ENCODE measurements at regions not wholly inside any gene's neighbourhood (a gene's known extent, or its start where the extent isn't known, plus 50 kb on each side); places are given as distances from the start of the nearest gene placed in this dataset.

DNA sequence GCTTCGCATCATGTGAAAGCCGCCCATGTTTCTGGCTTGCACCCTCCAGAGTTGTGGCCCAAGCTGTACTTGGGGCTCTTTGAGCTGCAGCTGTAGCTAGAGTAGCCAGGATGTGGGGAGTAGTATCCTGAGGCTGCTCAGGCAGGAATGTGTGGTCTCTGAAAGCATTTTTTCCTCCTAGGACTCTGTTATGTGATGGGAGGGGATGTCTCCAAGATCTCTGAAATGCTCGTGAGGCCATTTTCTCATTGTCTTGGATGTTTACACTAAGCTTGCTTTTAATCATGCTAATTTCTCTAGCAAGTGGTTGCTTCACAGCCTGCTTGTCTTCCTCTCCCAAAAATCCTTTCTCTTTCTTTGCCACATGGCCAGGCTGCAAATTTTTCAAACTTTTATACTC is 687.6 kb downstream of the DCDC2C start:
- DNase-seq, result no peak

GRCh38 chr2:4404363-4404762 is 701.0 kb downstream of the DCDC2C start:
- DNase-seq, result no peak

- DNase-seq, result no peak
Measured at GRCh38 chr2:4408321-4408720, 704.9 kb downstream of the DCDC2C start.

GRCh38 chr2:4412637-4413187 is 709.3 kb downstream of the DCDC2C start:
- DNase-seq, result no peak

- DNase-seq, result no peak
Measured at GRCh38 chr2:4415171-4415570, 711.8 kb downstream of the DCDC2C start.

DNA sequence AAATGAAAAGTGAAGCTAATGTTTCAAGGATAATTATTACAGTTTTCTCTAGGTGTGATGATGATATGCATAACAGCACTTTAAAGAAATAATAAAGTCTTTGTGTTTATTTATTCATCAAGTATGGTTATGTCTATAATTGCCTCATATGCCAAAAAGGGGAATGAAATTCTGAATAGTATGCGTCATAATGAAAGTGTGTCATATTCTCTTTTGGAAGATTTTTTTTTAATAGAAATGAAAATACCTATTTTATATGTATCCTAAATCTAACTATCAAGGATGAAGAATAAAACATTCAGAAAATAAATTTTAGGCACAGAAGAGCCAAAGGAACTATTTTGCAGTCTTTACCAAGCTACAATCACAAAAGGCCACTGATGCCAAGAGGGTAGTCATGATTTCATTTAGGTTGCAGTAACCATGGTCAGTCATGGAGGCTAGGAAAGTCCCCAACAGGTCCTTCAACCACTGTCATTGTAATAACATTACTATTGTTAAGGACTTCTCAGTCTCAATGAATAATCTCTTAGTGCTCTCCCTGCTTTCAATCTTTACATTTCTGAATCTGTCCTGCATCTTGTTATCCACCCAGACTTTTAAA is 712.5 kb downstream of the DCDC2C start:
- DNase-seq, result no peak

DNA sequence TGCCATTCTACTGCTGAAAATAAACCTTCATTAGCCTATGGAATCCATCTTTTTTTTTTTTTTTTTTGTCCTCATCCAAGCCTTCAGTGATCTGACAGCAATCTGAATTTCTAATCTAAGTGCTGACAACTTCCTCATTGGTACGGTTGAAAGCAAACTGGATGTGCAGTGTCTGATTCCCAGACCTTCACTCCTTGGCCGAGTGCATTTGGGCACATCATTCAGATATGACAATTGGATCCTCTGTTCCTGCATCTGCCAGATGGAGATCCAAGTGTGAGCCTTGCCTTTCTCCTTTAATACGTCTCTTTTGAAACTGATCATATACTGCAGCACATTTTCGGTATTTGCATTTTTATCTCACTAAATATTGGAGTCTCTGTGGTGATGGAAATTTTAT is 713.1 kb downstream of the DCDC2C start:
- DNase-seq, result no peak

GRCh38 chr2:4417771-4418170 is 714.4 kb downstream of the DCDC2C start:
- DNase-seq, result no peak

- DNase-seq, result peak; percentile 18
Measured at GRCh38 chr2:4420032-4420431, 716.7 kb downstream of the DCDC2C start.

DNA sequence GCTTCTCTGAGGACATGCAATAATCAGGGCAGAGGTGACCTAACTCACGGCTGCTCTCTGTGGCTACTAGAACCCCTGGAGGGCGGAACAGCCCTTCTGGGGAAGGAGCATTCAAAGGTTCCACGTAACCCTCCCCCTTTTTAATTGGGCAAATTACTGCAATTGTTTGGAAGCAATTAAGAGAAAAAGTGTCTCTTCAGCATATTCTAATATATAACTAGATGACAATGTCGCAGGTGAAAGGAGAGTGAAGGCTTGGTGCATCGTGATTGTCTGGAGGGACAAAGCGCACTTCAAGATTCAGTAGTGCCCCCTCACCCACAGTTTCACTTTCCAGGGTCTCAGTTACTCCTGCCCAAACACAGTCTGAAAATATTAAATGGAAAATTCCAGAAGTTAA is 720.8 kb downstream of the DCDC2C start:
- no peak for DNase-seq

DNA sequence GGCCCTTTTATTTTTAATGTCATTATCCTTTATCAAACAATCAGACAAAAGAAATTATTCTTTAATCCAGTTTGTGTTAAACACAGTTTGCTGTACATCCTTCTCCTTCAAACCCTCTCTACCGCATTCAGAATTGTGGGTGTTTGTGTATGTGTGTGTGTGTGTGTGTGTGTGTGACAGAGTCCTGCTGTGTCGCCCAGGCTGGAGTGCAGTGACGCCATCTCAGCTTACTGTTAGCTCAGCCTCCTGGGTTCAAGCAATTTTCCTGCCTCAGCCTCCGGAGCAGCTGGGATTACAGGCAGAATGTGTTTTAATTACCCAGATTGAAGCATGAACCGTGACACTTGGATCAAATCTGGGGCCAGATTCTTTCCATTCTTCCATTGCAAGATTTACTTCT is 723.7 kb downstream of the DCDC2C start:
- peak; percentile 25 for DNase-seq

- no peak for DNase-seq
Measured at GRCh38 chr2:4445821-4446220, 742.4 kb downstream of the DCDC2C start.

DNA sequence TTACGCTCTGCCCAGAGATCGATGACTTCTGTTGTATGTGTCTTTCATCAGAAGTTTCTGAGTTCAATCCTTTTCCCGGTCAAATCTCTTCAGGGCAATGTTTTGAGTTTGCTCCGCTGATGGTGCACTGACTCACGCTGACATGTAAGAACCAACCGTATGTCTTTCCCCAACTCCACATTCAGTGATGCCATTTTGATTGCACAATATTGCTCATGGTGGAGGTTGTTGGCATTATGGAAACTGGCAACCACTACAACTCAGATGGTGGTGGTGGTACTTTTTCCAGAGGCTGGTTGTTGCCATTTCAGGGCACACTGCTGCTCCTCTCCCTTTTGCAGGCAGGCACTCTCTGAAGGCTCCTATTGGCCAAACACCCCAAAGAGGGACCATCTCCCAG is 751.5 kb downstream of the DCDC2C start:
- DNase-seq, result no peak

GRCh38 chr2:4455486-4456155 is 752.2 kb downstream of the DCDC2C start:
- no peak for DNase-seq

GRCh38 chr2:4464634-4465266 is 761.4 kb downstream of the DCDC2C start:
- no peak for DNase-seq

DNA sequence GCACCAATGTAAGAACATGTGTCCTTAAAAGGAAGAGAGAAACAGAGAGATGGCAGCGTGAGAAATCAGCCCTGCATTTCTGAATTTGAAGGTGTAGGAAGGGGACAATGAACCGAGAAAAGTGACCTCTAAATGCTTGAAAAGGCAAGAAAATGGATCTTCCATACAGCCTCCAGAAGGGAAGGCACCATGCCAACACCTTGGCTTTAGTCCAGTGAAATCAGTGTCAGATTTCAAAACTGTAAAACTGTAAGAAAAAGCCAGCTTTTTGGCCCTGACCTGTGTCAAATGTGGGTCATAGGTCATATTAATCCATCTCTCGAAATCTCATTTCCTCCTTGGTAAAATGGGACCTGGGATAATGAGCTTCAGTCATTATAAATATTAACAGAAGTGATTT is 762.3 kb downstream of the DCDC2C start:
- no peak for DNase-seq

- no peak for DNase-seq
Measured at GRCh38 chr2:4475618-4476017, 772.2 kb downstream of the DCDC2C start.

DNA sequence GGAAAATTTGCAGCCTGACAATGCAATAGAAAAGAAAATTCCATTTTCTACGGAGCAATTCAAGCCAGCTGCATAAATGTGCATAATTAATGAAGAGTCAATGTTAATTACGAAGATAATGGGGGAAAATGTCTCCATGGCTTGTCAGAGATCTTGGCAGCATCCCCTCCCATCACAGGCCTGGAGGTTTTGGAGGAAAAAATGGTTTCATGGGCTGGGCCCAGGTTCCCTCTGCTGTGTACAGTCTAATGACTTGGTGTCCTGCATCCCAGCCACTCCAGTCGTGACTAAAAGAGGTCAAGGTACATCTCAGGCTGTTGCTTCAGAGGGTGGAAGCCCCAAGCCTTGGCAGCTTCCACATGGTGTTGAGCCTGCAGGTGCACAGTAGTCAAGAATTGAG is 779.7 kb downstream of the DCDC2C start:
- DNase-seq, result no peak

DNA sequence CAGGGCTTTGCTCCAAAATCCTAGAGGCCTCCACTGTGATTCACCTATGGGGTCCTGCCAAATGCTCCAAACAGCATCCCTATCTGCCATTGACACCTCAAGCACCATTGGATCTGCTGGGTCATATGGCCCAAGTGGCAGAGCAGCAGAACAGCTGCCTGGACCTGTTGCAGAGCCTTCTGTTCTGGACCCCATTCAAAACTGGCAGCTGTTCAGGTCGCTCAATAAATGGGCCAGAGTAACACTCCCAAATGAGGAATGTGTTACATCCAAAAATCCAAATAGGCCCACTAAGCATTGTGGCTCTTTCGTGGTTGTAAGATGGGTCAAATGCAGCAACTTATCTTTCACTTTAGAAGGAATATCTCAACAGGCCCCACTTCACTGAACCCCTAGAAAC is 783.6 kb downstream of the DCDC2C start:
- DNase-seq, result no peak

DNA sequence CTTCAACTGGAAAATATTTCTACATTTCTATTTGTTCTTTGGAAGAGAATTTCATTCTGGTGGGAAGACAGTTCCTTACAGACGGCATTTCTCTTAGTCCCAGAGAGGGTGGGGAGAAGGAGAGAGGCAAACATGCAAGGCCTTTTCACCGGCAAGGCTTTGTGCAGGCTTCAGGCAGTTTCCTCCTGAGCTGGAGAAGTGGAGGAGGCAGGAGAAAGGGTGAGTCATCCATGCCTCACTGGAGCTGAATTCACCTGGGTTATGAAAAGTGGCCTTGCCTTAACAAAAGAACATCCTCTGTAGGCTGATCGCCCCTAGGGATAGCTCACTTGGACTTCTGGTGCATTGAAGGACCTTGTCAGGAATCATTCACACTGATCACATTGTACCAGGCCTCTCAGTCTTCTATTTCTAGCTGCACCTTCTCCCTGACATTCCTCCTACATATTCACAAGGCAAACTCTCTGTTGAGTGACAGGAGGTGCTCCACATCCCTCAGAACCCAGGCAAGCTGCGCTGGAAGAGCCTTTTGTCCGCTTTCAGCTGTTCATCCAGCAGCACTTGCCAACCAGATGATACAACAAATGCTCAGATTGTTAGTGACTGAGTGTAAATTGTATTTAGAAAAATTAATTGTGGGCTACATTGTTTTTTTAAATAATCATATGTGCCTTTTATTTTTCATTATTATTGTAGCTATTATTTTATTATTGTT is 796.1 kb downstream of the DCDC2C start:
- DNase-seq, result no peak

DNA sequence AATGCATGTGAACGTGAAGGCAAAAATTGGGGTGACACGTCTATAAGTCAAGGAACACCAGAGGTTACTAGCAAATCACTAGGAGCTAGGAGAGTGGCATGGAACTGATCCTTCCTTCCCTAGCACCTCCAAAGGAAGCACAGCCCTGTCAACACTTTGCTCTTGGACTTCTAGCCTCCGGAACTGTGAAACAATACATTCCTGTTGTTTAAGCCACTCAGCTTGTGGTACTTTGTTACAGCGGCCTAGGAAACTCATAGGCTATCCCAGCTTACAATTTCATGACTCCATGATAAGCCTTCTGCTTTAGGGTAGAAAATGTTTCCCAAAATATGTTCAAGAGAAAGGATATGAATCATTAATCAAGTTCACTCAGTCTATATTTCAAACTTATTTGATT is 798.1 kb downstream of the DCDC2C start:
- no peak for DNase-seq

DNA sequence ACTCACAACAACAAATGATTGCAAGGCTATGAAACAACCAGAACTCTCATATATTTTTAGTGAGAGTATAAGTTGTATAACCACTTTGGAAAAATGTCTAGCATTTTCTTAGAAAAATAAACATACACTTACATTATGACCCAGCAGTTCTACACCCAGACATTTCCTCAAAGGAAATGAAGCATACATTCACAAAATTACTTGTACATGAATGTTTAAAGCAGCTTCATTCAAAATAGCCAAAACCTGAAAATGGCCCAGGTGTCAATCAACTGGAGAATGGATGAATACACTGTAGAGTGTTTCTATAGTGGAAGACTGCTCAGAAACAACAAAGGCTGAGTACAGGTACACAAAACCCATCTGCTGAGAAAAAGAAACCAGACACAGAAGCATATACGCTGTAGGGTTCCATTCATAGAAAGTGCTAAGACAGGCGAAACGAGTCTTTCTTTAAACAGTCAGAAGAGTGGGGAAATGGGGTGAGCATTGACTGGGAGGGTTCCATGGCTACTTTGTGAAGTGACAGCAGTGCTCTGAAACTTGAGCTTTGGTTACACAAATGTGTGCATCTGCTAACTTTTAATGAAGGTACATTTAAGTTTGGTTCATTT is 799.0 kb downstream of the DCDC2C start:
- DNase-seq, result no peak

DNA sequence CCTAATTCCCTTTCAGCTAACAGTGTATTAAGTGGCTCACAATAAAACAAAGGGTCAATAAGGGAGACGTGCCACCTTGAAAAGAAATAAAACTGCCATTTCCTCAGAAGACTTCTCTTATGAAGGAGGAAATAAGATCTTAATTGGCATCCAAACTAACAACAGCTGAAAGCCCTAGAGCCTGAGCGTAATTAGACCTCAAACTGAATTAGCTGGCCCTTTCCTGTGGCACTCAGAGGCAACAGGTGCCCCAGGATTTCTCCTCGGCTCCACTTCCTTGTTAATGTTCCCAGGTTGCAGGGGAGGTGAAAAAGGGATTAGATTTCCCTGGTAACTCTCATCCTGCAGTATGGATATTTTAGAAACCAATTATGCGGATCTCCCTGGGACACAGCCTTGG is 804.3 kb downstream of the DCDC2C start:
- peak; percentile 42 for DNase-seq

All from NCI-H82 (cell line).